DND-41 (cell line): ENCODE measurements at regions not wholly inside any gene's neighbourhood (a gene's known extent, or its start where the extent isn't known, plus 50 kb on each side); places are given as distances from the start of the nearest gene placed in this dataset.

Source experiments
- ATAC-seq: fragments of 200-7000 bp; cut with Tn5 transposase; 3 replicates; pipeline ENCODE4 v1.9.1; 2021; ENCODE audit warnings: low read depth; ENCODE audit not compliant: insufficient read depth
- DNase-seq: peaks from one replicate; pipeline ENCODE4 v3.0.0-alpha.2; 2020
- H2AFZ ChIP-seq: 2 replicates; pipeline ENCODE4 v1.6.0; 2012; ENCODE audit warnings: low read depth, low read length
- H3K27ac ChIP-seq: 2 replicates; pipeline ENCODE4 v1.5.1; 2012; ENCODE audit warnings: low read length, inconsistent platforms
- H3K27me3 ChIP-seq: fragments of 200-600 bp; sonication (generic); 2 replicates; pipeline ENCODE4 v1.6.0; 2012; ENCODE audit warnings: low read length, mild to moderate bottlenecking, inconsistent platforms; ENCODE audit not compliant: insufficient read depth, poor library complexity
- H3K36me3 ChIP-seq: 2 replicates; pipeline ENCODE4 v1.5.1; 2012; ENCODE audit warnings: low read length, inconsistent platforms; ENCODE audit not compliant: insufficient read depth
- H3K4me1 ChIP-seq: 2 replicates; pipeline ENCODE4 v1.5.1; 2012; ENCODE audit warnings: mild to moderate bottlenecking, low read length; ENCODE audit not compliant: insufficient read depth
- H3K4me2 ChIP-seq: 2 replicates; pipeline ENCODE4 v1.6.0; 2012; ENCODE audit warnings: mild to moderate bottlenecking, moderate library complexity, low read length, inconsistent platforms; ENCODE audit not compliant: insufficient read depth
- H3K4me3 ChIP-seq, 2 experiments: fragments of 200-600 bp in 1 of 2; shearing (Covaris generic) in 1 of 2; 2 replicates each; pipeline ENCODE4 v1.5.1; 2012 to 2016; ENCODE audit warnings: inconsistent platforms in 2 of 2, low read length in 2 of 2, mild to moderate bottlenecking in 2 of 2, low read depth in 1 of 2, moderate library complexity in 1 of 2
- H3K79me2 ChIP-seq: 2 replicates; pipeline ENCODE4 v1.6.0; 2012; ENCODE audit warnings: low read length, inconsistent platforms; ENCODE audit not compliant: insufficient read depth
- H3K9ac ChIP-seq: 2 replicates; pipeline ENCODE4 v1.6.0; 2012; ENCODE audit warnings: low read depth, mild to moderate bottlenecking, inconsistent platforms, low read length, moderate library complexity
- H3K9me3 ChIP-seq: 2 replicates; pipeline ENCODE4 v1.5.1; 2012; ENCODE audit warnings: low read length, moderate library complexity, mild to moderate bottlenecking, inconsistent platforms; ENCODE audit not compliant: insufficient read depth, severe bottlenecking
- H4K20me1 ChIP-seq: 2 replicates; pipeline ENCODE4 v1.6.0; 2012; ENCODE audit warnings: low read length; ENCODE audit not compliant: insufficient read depth
- CTCF ChIP-seq: IDR thresholded peaks from 2 replicates; pipeline ENCODE4 v1.5.1; 2012; ENCODE audit warnings: borderline replicate concordance, low read length, moderate library complexity, mild to moderate bottlenecking; ENCODE audit not compliant: poor library complexity, severe bottlenecking; ENCODE audit errors: extremely low read depth
- EZH2 ChIP-seq: IDR thresholded peaks from 3 replicates; pipeline ENCODE4 v1.6.1; 2012; ENCODE audit warnings: borderline replicate concordance, low read depth, mild to moderate bottlenecking, moderate library complexity, low read length, inconsistent platforms; ENCODE audit not compliant: severe bottlenecking

- Histone ChIP-seq H3K9me3 (no peaks in the 10 kb centered on the region), H3K27ac (no peak overlapping the region), H2AFZ (no peak overlapping the region), H3K79me2 (no peaks in the 10 kb centered on the region), H4K20me1 (no peaks in the 10 kb centered on the region), H3K27me3 (no peaks in the 10 kb centered on the region), H3K4me1 (no peaks in the 10 kb centered on the region), H3K4me2 (no peak overlapping the region), H3K4me3 (no peak overlapping the region), H3K9ac (no peak overlapping the region), H3K36me3 (no peaks in the 10 kb centered on the region)
- TF ChIP-seq EZH2 (no peak), CTCF (no peak)
- no peak for ATAC-seq
- no peak for DNase-seq
Measured at GRCh38 chr6:140844167-140844566, 1288.6 kb upstream of the GJE1 start.

GRCh38 chr6:140833408-140833807, 1299.3 kb upstream of the GJE1 start:
- TF ChIP-seq CTCF (no peak), EZH2 (no peak)
- Histone ChIP-seq H3K36me3 (no peaks in the 10 kb centered on the region), H3K4me2 (no peak overlapping the region), H3K4me1 (no peaks in the 10 kb centered on the region), H3K79me2 (no peaks in the 10 kb centered on the region), H3K9me3 (no peaks in the 10 kb centered on the region), H3K27me3 (no peaks in the 10 kb centered on the region), H3K4me3 (no peak overlapping the region), H3K27ac (no peak overlapping the region), H3K9ac (no peak overlapping the region), H4K20me1 (no peaks in the 10 kb centered on the region), H2AFZ (no peak overlapping the region)
- no peak for ATAC-seq
- DNase-seq, result no peak

GRCh38 chr6:140830666-140831065, 1302.1 kb upstream of the GJE1 start:
- H2AFZ ChIP-seq, result no peak overlapping the region
- no peaks in the 10 kb centered on the region for H3K9me3 ChIP-seq
- ATAC-seq (no peak), DNase-seq (no peak)
- H4K20me1 ChIP-seq, result no peaks in the 10 kb centered on the region
- no peaks in the 10 kb centered on the region for H3K36me3 ChIP-seq
- H3K4me3 ChIP-seq, result no peak overlapping the region
- TF ChIP-seq EZH2 (no peak), CTCF (no peak)
- no peak overlapping the region for H3K4me2 ChIP-seq
- H3K79me2 ChIP-seq, result no peaks in the 10 kb centered on the region
- H3K27ac ChIP-seq, result no peak overlapping the region
- no peak overlapping the region for H3K9ac ChIP-seq
- no peaks in the 10 kb centered on the region for H3K27me3 ChIP-seq
- no peaks in the 10 kb centered on the region for H3K4me1 ChIP-seq

- ATAC-seq (no peak), DNase-seq (no peak)
- H3K9me3 ChIP-seq, result no peaks in the 10 kb centered on the region
- H3K27me3 ChIP-seq, result no peaks in the 10 kb centered on the region
- H3K4me3 ChIP-seq, result no peak overlapping the region
- no peaks in the 10 kb centered on the region for H3K79me2 ChIP-seq
- no peaks in the 10 kb centered on the region for H3K4me1 ChIP-seq
- H3K27ac ChIP-seq, result no peak overlapping the region
- no peak overlapping the region for H2AFZ ChIP-seq
- TF ChIP-seq EZH2 (no peak), CTCF (no peak)
- no peaks in the 10 kb centered on the region for H3K36me3 ChIP-seq
- H4K20me1 ChIP-seq, result no peaks in the 10 kb centered on the region
- no peak overlapping the region for H3K9ac ChIP-seq
- H3K4me2 ChIP-seq, result no peak overlapping the region
Measured at GRCh38 chr6:140828856-140829255, 1303.9 kb upstream of the GJE1 start.
